WI38 (cell line): ENCODE measurements at regions not wholly inside any gene's neighbourhood (a gene's known extent, or its start where the extent isn't known, plus 50 kb on each side); places are given as distances from the start of the nearest gene placed in this dataset.

Experiments used
- H3K4me3 ChIP-seq: 2 replicates; pipeline ENCODE4 v1.5.1; 2011; ENCODE audit warnings: low read depth, mild to moderate bottlenecking, control low read depth, low read length
- CTCF ChIP-seq: IDR thresholded peaks from 2 replicates; pipeline ENCODE4 v1.5.1; 2012; ENCODE audit warnings: low read depth, mild to moderate bottlenecking, control low read depth, low read length

- TF ChIP-seq CTCF: no peak
- H3K4me3 ChIP-seq: no peak overlapping the region
These were observed 205.2 kb upstream of the TMEM260 start for GRCh38 chr14:56374421-56374820.

DNA sequence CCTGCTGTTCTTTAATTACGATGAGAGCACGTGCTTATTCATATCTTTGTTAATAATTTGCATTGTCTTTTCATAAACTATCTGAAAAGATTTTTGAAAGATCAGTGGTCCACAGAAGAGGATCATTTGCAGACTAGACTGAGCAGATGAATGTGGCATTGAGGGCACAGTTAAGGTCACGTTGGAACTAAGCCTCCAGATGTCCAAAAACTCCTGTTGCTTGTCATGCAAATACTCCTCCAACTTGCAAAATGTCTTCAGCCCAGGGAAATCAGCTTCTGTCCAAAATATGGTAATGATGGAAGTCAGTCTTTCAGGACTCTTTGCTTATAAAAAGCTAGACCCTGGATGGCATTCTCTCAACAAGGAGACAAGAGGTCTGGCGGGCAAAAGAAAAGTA, 201.6 kb upstream of the TMEM260 start:
- H3K4me3 ChIP-seq: no peak overlapping the region
- no peak for TF ChIP-seq CTCF

- H3K4me3 ChIP-seq: no peak overlapping the region
- no peak for TF ChIP-seq CTCF
These were observed 201.1 kb upstream of the TMEM260 start for GRCh38 chr14:56378475-56378877.

DNA sequence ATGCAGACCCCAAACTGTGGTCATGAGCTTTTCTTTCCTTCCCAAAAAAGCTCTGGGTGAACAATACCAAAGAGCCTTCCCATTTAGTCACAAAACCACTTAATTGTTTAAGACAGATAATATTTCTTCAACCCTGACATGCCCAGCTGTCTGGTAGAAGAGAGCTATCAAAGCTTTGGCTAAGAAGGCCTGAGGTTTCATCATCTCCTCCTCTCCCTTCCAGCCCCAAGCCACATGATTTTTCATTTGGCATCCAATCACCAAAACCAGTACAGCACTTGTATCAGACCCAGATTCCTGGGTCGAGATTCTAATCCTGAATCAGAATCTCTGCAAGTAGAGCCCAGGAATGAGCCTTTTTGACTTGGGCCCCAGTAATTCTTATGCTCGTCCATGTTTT, 199.6 kb upstream of the TMEM260 start:
- no peak for TF ChIP-seq CTCF
- no peak overlapping the region for H3K4me3 ChIP-seq

GRCh38 chr14:56386024-56386423, 193.6 kb upstream of the TMEM260 start:
- no peak for TF ChIP-seq CTCF

GRCh38 chr14:56390859-56391258, 188.7 kb upstream of the TMEM260 start:
- H3K4me3 ChIP-seq: no peak overlapping the region
- no peak for TF ChIP-seq CTCF

More at GRCh38 chr14:56386024-56386423, 193.6 kb upstream of the TMEM260 start:
- no peak overlapping the region for H3K4me3 ChIP-seq

GRCh38 chr14:56394826-56395530, 184.6 kb upstream of the TMEM260 start:
- TF ChIP-seq CTCF: no peak
- no peak overlapping the region for H3K4me3 ChIP-seq
